Breast epithelium (tissue), 3 donors: ENCODE measurements at regions not wholly inside any gene's neighbourhood (a gene's known extent, or its start where the extent isn't known, plus 50 kb on each side); places are given as distances from the start of the nearest gene placed in this dataset.

Source experiments
- POLR2A ChIP-seq: fragments of 450-650 bp; IDR thresholded peaks from one replicate; pipeline ENCODE4 v1.6.1; 2016; ENCODE audit warnings: antibody characterized with exemption, mild to moderate bottlenecking, moderate library complexity
- POLR2AphosphoS5 ChIP-seq, 3 donors: sonication (generic); formaldehyde crosslinking; IDR thresholded peaks; one replicate each; pipeline ENCODE4 v1.6.1; 2017; ENCODE audit warnings: antibody characterized with exemption in 3 of 3
- TF ChIP-seq, protein P1 (sequence below), 3 donors: fragments of 450-650 bp; IDR thresholded peaks; one replicate each; pipeline ENCODE4 v1.5.1; 2016 to 2017; ENCODE audit warnings: antibody characterized with exemption in 3 of 3, mild to moderate bottlenecking in 3 of 3, moderate library complexity in 3 of 3

GRCh38 chr3:71991046-71991445, 206.1 kb upstream of the PROK2 start:
- no peak for TF ChIP-seq POLR2A
- TF ChIP-seq, protein P1, sequence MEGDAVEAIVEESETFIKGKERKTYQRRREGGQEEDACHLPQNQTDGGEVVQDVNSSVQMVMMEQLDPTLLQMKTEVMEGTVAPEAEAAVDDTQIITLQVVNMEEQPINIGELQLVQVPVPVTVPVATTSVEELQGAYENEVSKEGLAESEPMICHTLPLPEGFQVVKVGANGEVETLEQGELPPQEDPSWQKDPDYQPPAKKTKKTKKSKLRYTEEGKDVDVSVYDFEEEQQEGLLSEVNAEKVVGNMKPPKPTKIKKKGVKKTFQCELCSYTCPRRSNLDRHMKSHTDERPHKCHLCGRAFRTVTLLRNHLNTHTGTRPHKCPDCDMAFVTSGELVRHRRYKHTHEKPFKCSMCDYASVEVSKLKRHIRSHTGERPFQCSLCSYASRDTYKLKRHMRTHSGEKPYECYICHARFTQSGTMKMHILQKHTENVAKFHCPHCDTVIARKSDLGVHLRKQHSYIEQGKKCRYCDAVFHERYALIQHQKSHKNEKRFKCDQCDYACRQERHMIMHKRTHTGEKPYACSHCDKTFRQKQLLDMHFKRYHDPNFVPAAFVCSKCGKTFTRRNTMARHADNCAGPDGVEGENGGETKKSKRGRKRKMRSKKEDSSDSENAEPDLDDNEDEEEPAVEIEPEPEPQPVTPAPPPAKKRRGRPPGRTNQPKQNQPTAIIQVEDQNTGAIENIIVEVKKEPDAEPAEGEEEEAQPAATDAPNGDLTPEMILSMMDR (IDR thresholded peaks at IDR 0.05), result no peak
- TF ChIP-seq POLR2AphosphoS5 (IDR thresholded peaks at IDR 0.05), result no peak
